ENCODE measurements at regions not wholly inside any gene's neighbourhood (a gene's known extent, or its start where the extent isn't known, plus 50 kb on each side); places are given as distances from the start of the nearest gene placed in this dataset.

DNA sequence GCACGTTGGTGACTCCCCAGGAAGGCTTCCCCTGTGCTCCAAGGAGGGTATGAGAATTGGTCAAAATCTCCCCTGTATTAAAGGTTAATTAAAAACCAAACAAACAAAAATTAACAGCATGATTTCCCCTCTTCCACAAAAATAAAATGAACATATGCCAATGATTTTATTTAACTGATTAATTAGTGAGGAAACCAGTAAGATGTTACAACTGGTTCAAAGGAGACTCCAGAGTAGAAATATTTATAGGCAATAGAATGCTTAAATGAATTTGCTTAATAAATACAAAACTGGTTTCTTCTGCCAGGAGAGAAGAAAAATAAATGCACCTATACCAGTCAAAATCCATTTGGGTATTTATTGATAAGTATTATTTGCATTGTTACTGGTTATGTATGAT is 249.5 kb upstream of the DEPDC1 start:
- H3K9ac ChIP-seq (ENCODE audit: low read length) = no peak overlapping the region
- H3K36me3 ChIP-seq (ENCODE audit: insufficient read depth, low read length) = no peaks in the 10 kb centered on the region
- no peak overlapping the region for H3K4me3 ChIP-seq (ENCODE audit: low read depth, low read length, poor library complexity, severe bottlenecking)
- no peak overlapping the region for H3K4me2 ChIP-seq (ENCODE audit: low read length)
- no peak overlapping the region for H3K27ac ChIP-seq (ENCODE audit: low read depth, low read length, poor library complexity, severe bottlenecking)
- H2AFZ ChIP-seq (ENCODE audit: low read length) = no peak overlapping the region
- TF ChIP-seq, protein P1, sequence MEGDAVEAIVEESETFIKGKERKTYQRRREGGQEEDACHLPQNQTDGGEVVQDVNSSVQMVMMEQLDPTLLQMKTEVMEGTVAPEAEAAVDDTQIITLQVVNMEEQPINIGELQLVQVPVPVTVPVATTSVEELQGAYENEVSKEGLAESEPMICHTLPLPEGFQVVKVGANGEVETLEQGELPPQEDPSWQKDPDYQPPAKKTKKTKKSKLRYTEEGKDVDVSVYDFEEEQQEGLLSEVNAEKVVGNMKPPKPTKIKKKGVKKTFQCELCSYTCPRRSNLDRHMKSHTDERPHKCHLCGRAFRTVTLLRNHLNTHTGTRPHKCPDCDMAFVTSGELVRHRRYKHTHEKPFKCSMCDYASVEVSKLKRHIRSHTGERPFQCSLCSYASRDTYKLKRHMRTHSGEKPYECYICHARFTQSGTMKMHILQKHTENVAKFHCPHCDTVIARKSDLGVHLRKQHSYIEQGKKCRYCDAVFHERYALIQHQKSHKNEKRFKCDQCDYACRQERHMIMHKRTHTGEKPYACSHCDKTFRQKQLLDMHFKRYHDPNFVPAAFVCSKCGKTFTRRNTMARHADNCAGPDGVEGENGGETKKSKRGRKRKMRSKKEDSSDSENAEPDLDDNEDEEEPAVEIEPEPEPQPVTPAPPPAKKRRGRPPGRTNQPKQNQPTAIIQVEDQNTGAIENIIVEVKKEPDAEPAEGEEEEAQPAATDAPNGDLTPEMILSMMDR (IDR thresholded peaks at IDR 0.05; ENCODE audit: low read length) = no peak
- no peak for TF ChIP-seq EZH2 (IDR thresholded peaks at IDR 0.05; ENCODE audit: borderline replicate concordance, low read length)
- H4K20me1 ChIP-seq (ENCODE audit: insufficient read depth, low read length) = no peaks in the 10 kb centered on the region
- H3K9me2 ChIP-seq (ENCODE audit: low read depth, low read length) = no peaks in the 10 kb centered on the region
- H3K9me3 ChIP-seq (ENCODE audit: low read length) = no peaks in the 10 kb centered on the region
- no peaks in the 10 kb centered on the region for H3K4me1 ChIP-seq (ENCODE audit: insufficient read depth, low read length, severe bottlenecking)
- H3K79me2 ChIP-seq (ENCODE audit: insufficient read depth, low read length) = no peaks in the 10 kb centered on the region
- H3K27me3 ChIP-seq (ENCODE audit: insufficient read depth, low read length) = no peaks in the 10 kb centered on the region
- H3F3A ChIP-seq (ENCODE audit: insufficient read depth, low read length) = no peaks in the 10 kb centered on the region

DNA sequence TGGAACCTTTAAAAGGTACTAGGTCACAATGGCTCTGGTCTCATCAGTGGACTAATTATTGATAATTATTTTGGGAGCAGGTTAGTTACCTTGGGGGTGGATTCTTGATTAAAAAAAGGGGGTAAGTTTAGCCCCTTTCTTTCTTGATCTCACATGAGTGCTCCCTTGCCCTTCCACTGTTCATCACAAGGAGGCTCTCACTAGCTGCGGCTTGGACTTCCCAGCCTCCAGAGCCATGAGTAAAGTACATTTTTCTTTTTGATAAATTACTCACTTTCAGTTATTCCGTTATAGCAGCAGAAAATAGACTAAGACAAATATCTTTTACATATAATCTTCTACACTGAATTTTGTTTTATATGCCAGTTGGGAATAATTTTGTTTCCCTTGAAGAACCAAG is 254.8 kb upstream of the DEPDC1 start:
- Histone ChIP-seq H3K27ac (ENCODE audit: low read depth, low read length, poor library complexity, severe bottlenecking) (no peak overlapping the region), H3K4me3 (ENCODE audit: low read depth, low read length, poor library complexity, severe bottlenecking) (no peak overlapping the region)
- TF ChIP-seq EZH2 (IDR thresholded peaks at IDR 0.05; ENCODE audit: borderline replicate concordance, low read length) = no peak
- TF ChIP-seq, protein P1 (IDR thresholded peaks at IDR 0.05; ENCODE audit: low read length) = no peak

DNA sequence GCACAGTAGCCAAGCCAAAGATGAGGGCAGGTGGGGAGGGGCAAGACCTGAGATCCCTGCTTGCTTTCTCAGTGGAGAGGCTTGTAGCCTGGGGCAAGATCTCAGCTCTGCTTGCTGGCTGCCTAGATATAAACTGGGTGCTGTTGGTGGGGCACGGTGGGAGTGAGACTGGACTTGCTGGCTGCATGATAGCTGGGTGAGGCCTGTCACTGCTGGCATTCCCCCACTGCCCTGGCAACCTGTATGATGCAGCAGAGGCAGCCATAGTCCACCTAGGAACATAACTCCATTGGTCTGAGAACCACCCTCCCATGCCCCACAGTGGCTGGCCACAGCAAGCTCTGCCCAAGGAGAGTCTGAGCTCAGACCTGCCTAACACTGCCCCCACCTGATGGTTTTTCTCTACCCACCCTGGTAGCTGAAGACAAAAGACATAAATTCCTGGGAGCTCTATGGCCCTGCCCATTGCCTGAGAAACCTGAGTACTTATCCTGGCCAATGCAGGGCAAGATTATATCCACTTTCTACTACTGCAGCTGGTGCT is 261.9 kb upstream of the DEPDC1 start:
- no peaks in the 10 kb centered on the region for H4K20me1 ChIP-seq (ENCODE audit: insufficient read depth, low read length)
- TF ChIP-seq, protein P1 (IDR thresholded peaks at IDR 0.05; ENCODE audit: low read length) = no peak
- TF ChIP-seq EZH2 (IDR thresholded peaks at IDR 0.05; ENCODE audit: borderline replicate concordance, low read length) = no peak
- no peaks in the 10 kb centered on the region for H3F3A ChIP-seq (ENCODE audit: insufficient read depth, low read length)
- H3K4me1 ChIP-seq (ENCODE audit: insufficient read depth, low read length, severe bottlenecking) = no peaks in the 10 kb centered on the region
- H3K9ac ChIP-seq (ENCODE audit: low read length) = no peak overlapping the region
- no peak overlapping the region for H3K4me3 ChIP-seq (ENCODE audit: low read depth, low read length, poor library complexity, severe bottlenecking)
- H3K79me2 ChIP-seq (ENCODE audit: insufficient read depth, low read length) = no peaks in the 10 kb centered on the region
- H3K27ac ChIP-seq (ENCODE audit: low read depth, low read length, poor library complexity, severe bottlenecking) = no peak overlapping the region
- H3K36me3 ChIP-seq (ENCODE audit: insufficient read depth, low read length) = no peaks in the 10 kb centered on the region
- no peaks in the 10 kb centered on the region for H3K9me2 ChIP-seq (ENCODE audit: low read depth, low read length)
- H3K27me3 ChIP-seq (ENCODE audit: insufficient read depth, low read length) = no peaks in the 10 kb centered on the region
- no peaks in the 10 kb centered on the region for H3K9me3 ChIP-seq (ENCODE audit: low read length)
- H2AFZ ChIP-seq (ENCODE audit: low read length) = no peak overlapping the region
- H3K4me2 ChIP-seq (ENCODE audit: low read length) = no peak overlapping the region

More for the DNA sequence above, 254.8 kb upstream of the DEPDC1 start:
- Histone ChIP-seq H3K9ac (ENCODE audit: low read length) (no peak overlapping the region), H3K36me3 (ENCODE audit: insufficient read depth, low read length) (no peaks in the 10 kb centered on the region), H2AFZ (ENCODE audit: low read length) (no peak overlapping the region), H3K4me2 (ENCODE audit: low read length) (no peak overlapping the region), H3K79me2 (ENCODE audit: insufficient read depth, low read length) (no peaks in the 10 kb centered on the region), H3K4me1 (ENCODE audit: insufficient read depth, low read length, severe bottlenecking) (no peaks in the 10 kb centered on the region), H3K9me3 (ENCODE audit: low read length) (no peaks in the 10 kb centered on the region), H3F3A (ENCODE audit: insufficient read depth, low read length) (no peaks in the 10 kb centered on the region), H3K9me2 (ENCODE audit: low read depth, low read length) (no peaks in the 10 kb centered on the region), H3K27me3 (ENCODE audit: insufficient read depth, low read length) (no peaks in the 10 kb centered on the region), H4K20me1 (ENCODE audit: insufficient read depth, low read length) (no peaks in the 10 kb centered on the region)
